HUDEP-2 (cell line): ENCODE measurements at regions not wholly inside any gene's neighbourhood (a gene's known extent, or its start where the extent isn't known, plus 50 kb on each side); places are given as distances from the start of the nearest gene placed in this dataset.
"Not testable (repeated sequence)": the region's sequence is repeated elsewhere in the genome, so short reads cannot be mapped to it uniquely, and the experiment has no call there.

Source experiments
- DNase-seq, 76 experiments: peaks; one replicate each; lab custom pipeline; 2025; ENCODE audit not compliant: unreplicated experiment in 76 of 76; lab: John Stamatoyannopoulos, UW

- no peak for DNase-seq
Observed at GRCh38 chr12:88922816-88923215, 342.5 kb upstream of the KITLG start.

- no peak for DNase-seq
Observed at GRCh38 chr12:88921890-88922532, 341.7 kb upstream of the KITLG start.

GRCh38 chr12:88921434-88921833, 341.2 kb upstream of the KITLG start:
- no peak for DNase-seq

- no peak for DNase-seq
Observed at GRCh38 chr12:88918161-88918560, 337.9 kb upstream of the KITLG start.

- DNase-seq: no peak
Observed at GRCh38 chr12:88914967-88915366, 334.7 kb upstream of the KITLG start.

- DNase-seq: no peak
Observed at GRCh38 chr12:88909510-88909909, 329.2 kb upstream of the KITLG start.

- no peak for DNase-seq
Observed at GRCh38 chr12:88908345-88908744, 328.1 kb upstream of the KITLG start.

- no peak for DNase-seq
Observed at GRCh38 chr12:88904705-88905104, 324.4 kb upstream of the KITLG start.

- DNase-seq: no peak
Observed at GRCh38 chr12:88903333-88903732, 323.1 kb upstream of the KITLG start.

- DNase-seq: no peak
Observed at GRCh38 chr12:88897723-88898122, 317.5 kb upstream of the KITLG start.

- no peak for DNase-seq
Observed at GRCh38 chr12:88896958-88897357, 316.7 kb upstream of the KITLG start.

- DNase-seq: no peak
Observed at GRCh38 chr12:88895634-88896033, 315.4 kb upstream of the KITLG start.

- no peak for DNase-seq
Observed at GRCh38 chr12:88893801-88894200, 313.5 kb upstream of the KITLG start.

- not testable (repeated sequence) for DNase-seq
Observed at GRCh38 chr12:88891434-88891833, 311.2 kb upstream of the KITLG start.

GRCh38 chr12:88889326-88890110, 309.2 kb upstream of the KITLG start:
- DNase-seq: no peak

GRCh38 chr12:88884600-88884999, 304.3 kb upstream of the KITLG start:
- DNase-seq: no peak

- DNase-seq: no peak
Observed at GRCh38 chr12:88882662-88883061, 302.4 kb upstream of the KITLG start.

- no peak for DNase-seq
Observed at GRCh38 chr12:88880051-88880450, 299.8 kb upstream of the KITLG start.

- no peak for DNase-seq
Observed at GRCh38 chr12:88878295-88878694, 298.0 kb upstream of the KITLG start.

GRCh38 chr12:88876857-88877256, 296.6 kb upstream of the KITLG start:
- no peak for DNase-seq

- DNase-seq: no peak
Observed at GRCh38 chr12:88870000-88870737, 289.9 kb upstream of the KITLG start.

GRCh38 chr12:88868050-88868449, 287.8 kb upstream of the KITLG start:
- no peak for DNase-seq
